Medulla oblongata (tissue), 1 donor: ENCODE measurements at regions not wholly inside any gene's neighbourhood (a gene's known extent, or its start where the extent isn't known, plus 50 kb on each side); places are given as distances from the start of the nearest gene placed in this dataset.

Experiments used
- DNase-seq: peaks from one replicate; pipeline ENCODE4 v3.0.0-alpha.2; 2015; ENCODE audit errors: extremely low spot score

DNA sequence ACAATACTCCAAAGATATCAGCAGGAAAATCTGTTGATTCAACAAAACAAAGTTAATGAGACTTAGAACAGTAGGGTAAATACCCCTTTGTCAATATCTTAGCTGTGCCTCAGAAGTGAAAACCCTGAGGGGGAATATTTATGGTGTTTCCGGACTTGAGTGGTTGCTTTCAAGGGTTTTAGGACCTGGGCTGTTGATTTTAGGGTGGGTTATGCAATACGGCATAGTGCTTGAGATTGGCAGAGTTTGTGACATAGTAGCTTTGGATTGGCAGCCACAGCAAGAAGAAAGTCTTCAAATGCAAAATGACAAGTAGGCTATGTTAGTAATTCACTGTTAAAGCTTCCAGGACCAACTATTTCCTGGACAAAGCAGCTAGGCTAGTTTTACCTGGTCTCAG lies 826.3 kb upstream of the CDH2 start:
- no peak for DNase-seq

GRCh38 chr18:29002747-29003146 lies 825.8 kb upstream of the CDH2 start:
- no peak for DNase-seq

DNA sequence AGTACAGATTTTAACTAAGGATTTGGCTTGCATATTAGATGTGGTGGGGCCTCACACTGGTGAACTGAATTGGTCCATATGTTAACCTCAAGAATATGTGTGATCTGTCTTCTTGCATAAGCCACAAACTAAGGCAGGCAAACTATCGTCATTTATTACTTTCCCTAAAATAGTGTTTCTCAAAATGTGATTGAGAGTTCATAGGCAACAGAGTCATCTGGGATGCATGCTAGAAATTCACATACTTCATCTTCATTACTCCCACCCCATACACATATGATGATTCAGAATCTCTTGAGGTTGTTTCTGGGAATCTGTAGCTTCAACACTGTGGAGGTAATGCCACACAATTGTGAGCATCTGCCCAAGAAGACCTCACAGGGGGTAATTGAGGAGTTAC lies 822.8 kb upstream of the CDH2 start:
- DNase-seq, result no peak

GRCh38 chr18:28995319-28995718 lies 818.4 kb upstream of the CDH2 start:
- no peak for DNase-seq

GRCh38 chr18:28984731-28985130 lies 807.8 kb upstream of the CDH2 start:
- no peak for DNase-seq

- no peak for DNase-seq
Measured at GRCh38 chr18:28974504-28974903, 797.6 kb upstream of the CDH2 start.

DNA sequence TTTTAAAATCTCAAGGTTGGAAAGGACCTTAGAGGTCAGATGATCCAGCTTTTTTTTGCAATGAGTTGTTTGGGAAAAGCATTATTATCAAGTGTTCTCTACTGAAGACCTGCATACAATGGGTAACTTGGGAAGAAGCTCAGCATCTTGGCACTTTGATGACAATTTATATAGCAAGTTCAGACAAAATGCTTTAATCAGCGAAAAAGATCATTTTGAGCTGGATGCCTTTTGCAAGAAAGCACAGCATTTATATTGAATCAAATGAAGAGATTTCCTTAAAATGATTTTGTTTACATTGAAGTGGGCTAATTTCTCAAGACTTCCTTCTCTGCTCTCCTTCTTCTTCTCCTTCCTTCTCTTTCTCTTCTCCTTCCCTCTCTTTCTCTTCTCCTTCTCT lies 796.4 kb upstream of the CDH2 start:
- no peak for DNase-seq

- DNase-seq, result no peak
Measured at GRCh38 chr18:28972333-28972907, 795.5 kb upstream of the CDH2 start.

DNA sequence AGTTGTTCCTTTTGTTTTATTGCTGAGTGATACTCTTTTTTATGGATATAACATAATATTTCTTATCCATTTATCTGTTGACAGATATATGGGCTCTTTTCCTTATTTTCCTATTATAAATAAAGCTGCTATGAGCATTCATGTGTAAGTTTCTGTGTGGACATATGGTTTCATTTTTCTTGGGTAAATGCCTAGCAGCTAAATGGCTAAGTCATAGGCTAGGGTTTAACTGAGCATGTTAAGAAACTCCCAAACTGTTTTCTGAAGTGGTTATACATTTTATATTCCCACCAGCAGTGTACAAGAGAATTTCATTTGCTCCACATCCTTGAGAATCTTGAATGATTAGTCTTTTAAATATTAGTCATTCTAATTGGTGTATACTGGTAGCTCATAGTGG lies 786.6 kb upstream of the CDH2 start:
- no peak for DNase-seq

DNA sequence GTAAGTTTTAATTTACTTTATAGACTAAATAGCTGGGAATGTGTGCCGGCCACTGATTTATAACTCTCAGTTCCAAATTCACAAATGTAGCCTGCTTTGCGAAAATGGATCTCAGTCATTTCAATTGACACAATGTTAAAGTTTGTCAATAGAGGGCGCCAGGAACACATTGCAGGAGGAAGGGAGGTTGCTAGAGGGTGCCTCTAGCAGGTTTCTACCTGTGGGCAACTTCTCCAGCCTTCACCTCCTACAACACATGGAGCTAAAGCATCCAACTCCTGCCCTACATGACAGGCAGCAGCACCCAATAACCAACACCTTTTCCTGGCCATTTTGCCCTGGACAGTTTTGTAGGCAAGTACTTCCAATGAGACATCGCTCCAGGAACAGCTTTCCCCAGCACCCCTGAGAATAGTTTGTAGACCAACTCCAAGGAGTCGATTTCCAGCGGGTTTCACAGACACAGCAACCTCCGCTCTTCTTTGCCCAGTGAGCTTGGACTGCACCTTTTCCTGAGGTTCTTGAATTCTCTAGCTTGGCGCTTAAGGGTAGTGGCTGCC lies 784.8 kb upstream of the CDH2 start:
- DNase-seq, result peak; percentile 35

DNA sequence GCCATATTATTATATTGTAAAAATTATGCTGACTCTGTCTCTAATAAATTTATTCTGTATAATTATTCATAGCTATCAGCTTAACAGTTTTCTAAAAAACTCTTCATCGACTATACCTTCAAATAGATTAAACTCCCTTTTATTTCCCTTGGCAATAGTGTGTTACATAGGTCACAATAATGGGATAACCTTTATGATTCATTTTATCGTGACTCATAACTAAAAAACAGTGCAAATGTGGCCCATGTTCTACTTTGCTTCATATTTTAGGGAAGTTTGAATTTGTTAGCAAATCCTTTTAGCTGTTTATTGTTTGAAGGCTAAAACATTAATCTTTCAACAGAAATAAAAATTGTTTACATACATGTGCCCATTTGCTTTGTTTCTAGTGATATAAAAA lies 783.2 kb upstream of the CDH2 start:
- DNase-seq, result no peak

GRCh38 chr18:28952339-28952738 lies 775.4 kb upstream of the CDH2 start:
- DNase-seq, result no peak

DNA sequence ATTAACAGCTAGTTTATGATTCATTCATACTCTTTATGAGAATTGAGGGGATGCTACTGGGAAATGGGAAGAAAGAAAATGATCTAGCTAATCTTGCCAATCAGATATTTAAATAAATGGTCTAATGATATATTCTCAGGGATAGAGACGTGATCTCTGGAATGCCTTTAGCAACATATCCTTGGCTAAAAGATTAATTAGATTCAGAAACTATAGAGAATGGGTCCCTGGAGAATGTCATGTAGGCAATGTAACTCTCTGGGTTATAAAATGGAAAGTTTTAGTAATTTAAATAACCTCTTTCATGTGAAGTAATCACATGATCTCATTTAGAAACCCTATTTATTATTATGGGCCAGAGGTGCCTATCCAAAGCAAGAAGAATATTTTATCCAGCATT lies 771.0 kb upstream of the CDH2 start:
- DNase-seq, result no peak

DNA sequence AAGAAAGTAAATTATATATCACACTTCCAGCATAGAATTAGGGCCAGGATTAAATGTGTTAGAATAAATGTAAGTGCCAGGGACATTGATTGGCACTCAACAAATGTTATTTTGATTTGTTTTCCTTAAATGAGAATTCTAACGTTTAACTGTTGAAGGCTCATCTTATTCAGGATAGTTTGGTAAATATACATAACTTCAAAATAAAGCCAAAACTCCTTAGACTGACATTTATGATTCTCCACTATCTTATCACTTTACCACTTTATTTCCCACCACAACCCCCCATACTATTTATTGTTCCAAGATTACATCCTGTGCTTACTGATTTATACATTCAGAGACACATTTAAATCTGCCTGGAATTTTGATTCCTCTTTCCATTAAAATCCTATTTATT lies 769.5 kb upstream of the CDH2 start:
- no peak for DNase-seq

DNA sequence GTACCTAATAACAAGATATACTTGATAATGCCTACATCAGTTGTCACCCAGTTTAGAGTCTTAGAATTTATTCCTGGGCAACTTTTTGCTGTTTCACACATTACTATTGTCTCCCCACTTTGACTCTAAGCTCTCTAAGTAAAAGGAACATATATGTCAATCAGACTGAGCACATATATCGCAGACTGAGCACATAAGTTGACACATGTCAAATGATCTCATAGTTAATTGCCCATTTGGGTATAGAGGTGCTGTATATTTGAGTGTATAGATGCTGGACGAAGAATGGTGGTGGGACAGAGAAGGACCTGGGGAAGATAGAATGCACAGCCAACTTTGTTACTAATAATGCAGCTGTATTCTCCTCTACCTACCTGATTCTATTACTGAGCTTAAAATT lies 746.0 kb upstream of the CDH2 start:
- no peak for DNase-seq

- DNase-seq, result no peak
Measured at GRCh38 chr18:28916456-28916855, 739.5 kb upstream of the CDH2 start.

DNA sequence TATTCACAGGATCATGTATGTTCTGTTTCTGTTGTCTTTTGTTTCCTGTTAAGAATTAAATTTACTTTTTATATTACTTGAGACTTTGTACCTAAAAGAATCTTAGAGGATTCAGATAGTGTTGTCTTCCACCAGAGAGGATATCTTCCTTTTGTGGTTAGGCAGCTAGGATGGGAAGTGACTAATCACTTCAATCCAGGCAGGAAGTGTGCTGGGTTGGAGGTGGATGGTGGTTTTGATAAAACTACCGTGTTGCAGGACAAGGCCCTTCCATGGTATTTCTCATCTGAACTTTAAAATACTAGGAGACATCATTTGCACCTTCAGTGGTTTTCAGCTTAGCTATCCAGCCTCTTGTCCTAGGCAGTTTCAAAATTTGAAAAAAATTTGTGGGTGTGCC lies 728.6 kb upstream of the CDH2 start:
- DNase-seq, result no peak

DNA sequence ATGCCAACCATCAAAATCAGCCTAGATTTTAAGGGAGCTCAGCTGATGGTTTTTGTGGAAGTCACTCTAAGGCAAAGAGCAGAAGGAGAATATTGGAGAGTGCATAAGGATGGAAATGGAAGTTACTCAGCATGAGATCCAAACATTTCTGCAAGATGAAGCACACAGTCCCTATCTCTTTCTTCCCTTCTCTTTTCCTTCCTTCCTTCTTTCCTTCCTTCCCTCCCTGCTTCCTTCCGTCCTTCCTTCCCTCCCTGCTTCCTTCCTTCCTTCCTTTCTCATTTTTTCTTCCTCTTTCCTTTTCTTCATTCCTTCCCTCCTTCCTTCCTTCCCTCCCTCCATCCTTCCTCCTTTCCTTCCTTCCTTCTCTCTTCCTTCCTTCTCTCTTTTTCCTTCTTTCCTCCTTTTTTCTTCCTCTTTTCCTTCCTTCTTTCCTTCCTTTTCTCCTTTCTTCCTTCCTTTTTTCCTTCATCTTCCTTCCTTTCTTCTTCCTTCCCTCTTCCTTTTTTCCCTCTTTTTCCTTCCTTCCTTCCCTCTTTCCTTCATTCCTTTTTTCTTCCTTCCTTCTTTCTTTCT lies 727.9 kb upstream of the CDH2 start:
- DNase-seq, result no peak

DNA sequence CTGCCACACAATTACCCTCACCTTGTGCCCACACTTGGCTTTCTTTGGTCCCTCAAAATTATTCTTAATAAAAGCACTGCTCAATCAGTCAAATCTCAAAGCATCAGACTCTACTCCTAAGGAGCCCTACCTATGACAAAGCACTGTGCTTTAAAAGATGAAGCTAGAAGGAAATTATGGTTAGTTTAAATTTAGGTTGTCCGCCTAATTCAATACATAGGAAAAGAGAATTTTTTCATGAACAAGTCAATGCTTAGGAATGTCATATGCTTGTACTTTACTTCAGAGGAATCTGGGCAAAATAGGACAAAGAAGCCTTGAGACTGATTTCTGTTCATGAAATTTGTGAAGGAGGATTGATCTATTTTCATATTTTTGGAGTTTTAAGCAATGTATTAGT lies 726.4 kb upstream of the CDH2 start:
- DNase-seq, result no peak

DNA sequence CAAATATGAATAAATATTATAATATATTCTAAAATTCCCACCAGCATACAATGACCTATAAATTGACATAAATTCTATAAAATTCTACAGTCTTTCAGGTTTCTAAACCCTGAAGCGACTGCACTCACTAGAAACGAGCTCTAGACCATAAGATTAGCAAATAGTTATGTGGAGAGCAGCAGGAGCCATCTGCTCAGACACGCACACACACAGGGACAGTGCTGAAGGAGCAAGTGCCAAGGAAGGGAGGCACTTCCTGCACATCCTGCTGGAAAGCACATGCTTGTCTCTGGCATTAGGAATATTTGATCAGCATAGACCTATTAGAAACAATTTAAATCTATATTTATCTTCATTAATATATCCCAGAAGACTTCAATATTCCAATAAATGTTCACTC lies 713.9 kb upstream of the CDH2 start:
- no peak for DNase-seq

- DNase-seq, result no peak
Measured at GRCh38 chr18:28884304-28884703, 707.4 kb upstream of the CDH2 start.

DNA sequence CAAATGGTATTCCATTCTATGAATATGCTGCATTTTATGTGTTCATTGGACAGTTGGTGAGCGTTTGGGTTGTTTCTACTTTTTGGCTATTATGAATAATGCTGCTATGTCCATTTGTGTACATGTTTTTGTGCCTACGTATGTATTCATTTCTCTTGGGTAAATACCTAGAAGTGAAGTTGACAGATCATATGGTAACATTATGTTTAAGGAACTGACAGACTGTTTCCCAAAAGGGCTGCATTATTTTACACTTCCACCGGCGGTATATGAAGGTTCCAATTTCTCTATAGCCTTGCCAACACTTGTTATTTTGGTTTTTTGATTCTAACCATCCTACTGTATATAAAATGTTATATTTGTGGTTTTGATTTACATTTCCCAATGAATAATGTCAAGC lies 703.9 kb upstream of the CDH2 start:
- DNase-seq, result no peak

- no peak for DNase-seq
Measured at GRCh38 chr18:28875059-28875458, 698.1 kb upstream of the CDH2 start.

DNA sequence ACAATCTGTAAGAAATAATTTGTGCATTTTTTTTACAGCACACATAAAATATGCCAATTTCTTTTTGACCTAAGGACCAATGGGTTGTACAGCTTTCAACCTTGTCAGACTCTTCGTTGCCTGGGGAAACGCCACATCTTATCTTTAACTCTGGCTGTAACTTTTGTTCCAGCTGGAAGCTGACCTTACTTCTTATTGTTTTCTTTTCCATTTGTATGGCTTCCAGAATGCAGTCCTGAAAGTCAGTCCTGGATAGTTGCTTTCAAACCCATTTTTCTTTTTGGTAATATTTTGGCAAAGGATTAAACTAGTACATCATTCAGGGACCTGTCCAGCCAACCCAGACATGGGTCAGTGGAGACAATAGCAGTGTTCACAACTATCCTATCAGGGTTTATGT lies 686.5 kb upstream of the CDH2 start:
- no peak for DNase-seq
